Mammary epithelial cell (primary cell): ENCODE measurements at regions not wholly inside any gene's neighbourhood (a gene's known extent, or its start where the extent isn't known, plus 50 kb on each side); places are given as distances from the start of the nearest gene placed in this dataset.

Experiments used
- EZH2 ChIP-seq: IDR thresholded peaks from 2 replicates; pipeline ENCODE4 v1.6.1; 2012; ENCODE audit warnings: low read length, inconsistent platforms, borderline replicate concordance
- TF ChIP-seq, protein P1 (sequence below), 2 donors: IDR thresholded peaks in 1 of 2; conservative IDR thresholded peaks in 1 of 2; 2 replicates each; pipeline ENCODE4 v1.5.1; 2011 to 2012; ENCODE audit warnings: inconsistent platforms in 2 of 2, low read length in 2 of 2, mild to moderate bottlenecking in 2 of 2, control low read depth in 1 of 2, low read depth in 1 of 2; ENCODE audit not compliant: insufficient read depth in 1 of 2; ENCODE audit errors: extremely low read depth in 1 of 2

DNA sequence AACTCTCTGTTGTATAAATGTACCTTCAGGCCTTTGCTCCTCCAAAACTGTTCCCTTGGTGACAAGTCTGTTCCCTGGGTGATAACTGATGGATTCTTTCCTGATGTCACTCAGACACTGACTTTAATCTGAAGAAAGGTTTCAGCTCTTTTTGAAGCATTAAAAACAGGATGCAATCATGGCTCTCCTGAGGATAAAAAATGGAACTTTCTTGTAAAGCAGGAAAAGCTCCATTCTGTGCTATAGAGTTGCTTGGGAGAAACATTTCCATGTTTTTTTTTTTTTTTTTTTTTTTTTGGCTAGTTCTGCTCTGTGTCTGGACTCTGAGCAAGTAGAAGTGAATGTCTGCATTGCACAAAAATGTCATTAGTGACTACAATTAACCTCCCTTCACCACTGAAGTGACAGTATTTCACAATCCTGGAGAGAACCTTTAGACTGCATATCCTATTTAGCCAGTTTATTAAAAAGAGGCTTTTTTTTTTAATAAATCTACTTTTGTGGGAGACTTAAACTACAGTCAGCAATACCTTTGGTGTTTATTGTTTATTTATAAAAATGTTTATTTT lies 101.7 kb upstream of the PRMT6 start:
- TF ChIP-seq, protein P1, sequence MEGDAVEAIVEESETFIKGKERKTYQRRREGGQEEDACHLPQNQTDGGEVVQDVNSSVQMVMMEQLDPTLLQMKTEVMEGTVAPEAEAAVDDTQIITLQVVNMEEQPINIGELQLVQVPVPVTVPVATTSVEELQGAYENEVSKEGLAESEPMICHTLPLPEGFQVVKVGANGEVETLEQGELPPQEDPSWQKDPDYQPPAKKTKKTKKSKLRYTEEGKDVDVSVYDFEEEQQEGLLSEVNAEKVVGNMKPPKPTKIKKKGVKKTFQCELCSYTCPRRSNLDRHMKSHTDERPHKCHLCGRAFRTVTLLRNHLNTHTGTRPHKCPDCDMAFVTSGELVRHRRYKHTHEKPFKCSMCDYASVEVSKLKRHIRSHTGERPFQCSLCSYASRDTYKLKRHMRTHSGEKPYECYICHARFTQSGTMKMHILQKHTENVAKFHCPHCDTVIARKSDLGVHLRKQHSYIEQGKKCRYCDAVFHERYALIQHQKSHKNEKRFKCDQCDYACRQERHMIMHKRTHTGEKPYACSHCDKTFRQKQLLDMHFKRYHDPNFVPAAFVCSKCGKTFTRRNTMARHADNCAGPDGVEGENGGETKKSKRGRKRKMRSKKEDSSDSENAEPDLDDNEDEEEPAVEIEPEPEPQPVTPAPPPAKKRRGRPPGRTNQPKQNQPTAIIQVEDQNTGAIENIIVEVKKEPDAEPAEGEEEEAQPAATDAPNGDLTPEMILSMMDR (conservative IDR thresholded peaks at IDR 0.05 in 1 of 2, IDR thresholded peaks at IDR 0.05 in 1 of 2; ENCODE audit: extremely low read depth in 1 of 2, insufficient read depth in 1 of 2, low read depth in 1 of 2, low read length in 2 of 2), result no peak
- TF ChIP-seq EZH2, result no peak
